Heart left ventricle (tissue), 16 donors: ENCODE measurements at regions not wholly inside any gene's neighbourhood (a gene's known extent, or its start where the extent isn't known, plus 50 kb on each side); places are given as distances from the start of the nearest gene placed in this dataset.

Source experiments
- ATAC-seq, 4 donors: fragments of 200-7000 bp; cut with Tn5 transposase; one replicate each; pipeline ENCODE4 v1.9.1; 2020 to 2022; ENCODE audit warnings: moderate library complexity in 4 of 4, mild to moderate bottlenecking in 3 of 4, moderate number of reproducible peaks in 1 of 4
- DNase-seq, 5 donors: peaks; one replicate each; pipeline ENCODE4 v3.0.0-alpha.2; 2020
- H3K27ac ChIP-seq, 12 donors: fragments of 200-600 bp; sonication (generic) in 4 of 12; one replicate each; pipeline versions ENCODE4 v1.5.0 to v1.8.0; 2016 to 2022; ENCODE audit warnings: mild to moderate bottlenecking in 2 of 12
- H3K27me3 ChIP-seq, 9 donors: fragments of 200-600 bp; sonication (generic) in 2 of 9; one replicate each; pipeline versions ENCODE4 v1.5.1 to v1.8.0; 2016 to 2022; ENCODE audit warnings: mild to moderate bottlenecking in 3 of 9
- H3K36me3 ChIP-seq, 9 donors: fragments of 200-600 bp; sonication (generic) in 2 of 9; one replicate each; pipeline versions ENCODE4 v1.5.0 to v1.8.0; 2018 to 2022; ENCODE audit warnings: mild to moderate bottlenecking in 2 of 9
- H3K4me1 ChIP-seq, 12 donors: fragments of 200-600 bp; sonication (generic) in 4 of 12; one replicate each; pipeline versions ENCODE4 v1.5.0 to v1.8.0; 2016 to 2022; ENCODE audit warnings: mild to moderate bottlenecking in 3 of 12
- H3K4me3 ChIP-seq, 12 donors: fragments of 200-600 bp; sonication (generic) in 4 of 12; one replicate each; pipeline versions ENCODE4 v1.5.0 to v1.8.0; 2017 to 2022; ENCODE audit warnings: mild to moderate bottlenecking in 9 of 12, moderate library complexity in 4 of 12
- H3K9me3 ChIP-seq, 12 donors: fragments of 200-600 bp; sonication (generic) in 4 of 12; one replicate each; pipeline versions ENCODE4 v1.5.0 to v1.8.0; 2016 to 2022; ENCODE audit warnings: mild to moderate bottlenecking in 1 of 12
- CTCF ChIP-seq, 12 donors: fragments of 200-600 bp; sonication (generic) in 4 of 12; IDR thresholded peaks; one replicate each; pipeline versions ENCODE4 v1.5.0 to v1.8.0; 2018 to 2022; ENCODE audit warnings: antibody characterized with exemption in 12 of 12, mild to moderate bottlenecking in 5 of 12
- POLR2A ChIP-seq, 2 donors: fragments of 450-650 bp; IDR thresholded peaks; one replicate each; pipeline ENCODE4 v1.6.1; 2017; ENCODE audit warnings: antibody characterized with exemption in 2 of 2, mild to moderate bottlenecking in 2 of 2, moderate library complexity in 2 of 2
- WGBS, 4 donors: extraction: QIAGEN DNeasy Blood & Tissue Kit in 2 of 4; methylation state at CpG; one replicate each; pipeline versions ENCODE4 v1.1.5 to v1.1.7; 2013 to 2018; 5-methylcytosine and 5-hydroxymethylcytosine counted together
- intact Hi-C, 10 donors: fragments of 100-400 bp; cut with DNase I; formaldehyde crosslinking; loops; one replicate each; pipeline versions ENCODE4 v1.11.1 to v1.14.2; 2022
- donor health status: ischemic (EF 13 %, LVEDD 7.1; RV severe dilation, severe dysfunction).
- donor health status: healthy with polysubstance abuse.
- donor health status: DM: no; HTN: yes; CAD: no.
- donor health status: DM: no; HTN: no; CAD: no.
- donor health status: ischemic (EF 25% LVEDD 6.9; RV normal size, moderate dysfunction).
- donor health status: ischemic (EF 25% LVEDD 5.7; RV mildly dilated, moderate dysfunction).
- donor health status: healthy.
- donor health status: DM: yes; HTN: yes; CAD: no.
- donor health status: ischemic (EF 35%, LVEDD 5.7; RV mildly dilated, moderate dysfunction).
- donor health status: nonischemic (EF 11% LVEDD 7.7; RV severe dilation, severe dysfunction).
- donor health status: DM: yes; HTN: yes; CAD: no.
- donor health status: PGD.
- donor health status: ischemic (EF 29% LVEDD 5.4; RV normal size, mild dysfunction).
- donor health status: nonischemic (EF 23%, LVEDD 6.1; RV moderate dilation, normal function).

- 70 to 81% (median 79%) methylated on average over 7 of the region's 7 CpGs for whole genome bisulfite sequencing, 4 donors
- ATAC-seq, result no peak
- Histone ChIP-seq H3K4me1 (no peaks in the 10 kb centered on the region), H3K36me3 (no peaks in the 10 kb centered on the region), H3K27me3 (no peaks in the 10 kb centered on the region), H3K9me3 (no peaks in the 10 kb centered on the region), H3K27ac (no peak overlapping the region), H3K4me3 (no peak overlapping the region)
- intact Hi-C loops, result no loop called here
- no peak for DNase-seq
- TF ChIP-seq CTCF (IDR thresholded peaks at IDR 0.05), result no peak
- no peak for TF ChIP-seq POLR2A (IDR thresholded peaks at IDR 0.05)
Observed at GRCh38 chr6:165031502-165031901, 277.9 kb downstream of the C6orf118 start.

DNA sequence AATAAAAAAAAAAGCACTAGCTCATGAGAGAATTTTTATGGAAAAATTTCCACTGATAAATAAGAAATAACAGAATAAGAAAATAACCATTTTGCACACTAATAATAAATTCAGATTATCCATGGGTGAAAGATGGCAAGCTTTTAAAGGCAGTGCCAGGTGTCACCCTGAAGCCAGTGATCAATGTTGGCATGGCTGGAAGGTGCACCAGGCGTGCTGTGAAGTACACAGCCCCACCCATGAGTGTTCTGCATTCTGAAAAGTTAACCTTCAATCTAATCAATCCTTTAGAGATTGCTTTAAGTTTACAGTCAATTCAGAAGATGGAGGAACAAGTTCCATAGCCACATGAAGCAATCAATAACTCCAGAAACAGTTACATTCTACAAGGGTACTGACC is 284.4 kb downstream of the C6orf118 start:
- H3K27ac ChIP-seq, result no peak overlapping the region
- no peak for TF ChIP-seq CTCF (IDR thresholded peaks at IDR 0.05)
- no peak for TF ChIP-seq POLR2A (IDR thresholded peaks at IDR 0.05)
- no peaks in the 10 kb centered on the region for H3K9me3 ChIP-seq
- 45 to 69% (median 65%) methylated on average over 1 of the region's 1 CpG for WGBS, 4 donors
- DNase-seq, result no peak
- H3K36me3 ChIP-seq, result no peaks in the 10 kb centered on the region
- no peaks in the 10 kb centered on the region for H3K4me1 ChIP-seq
- intact Hi-C loops, result no loop called here
- H3K4me3 ChIP-seq, result no peak overlapping the region
- H3K27me3 ChIP-seq, result peaks cover 0 to 8% (median 0%) of the 10 kb centered on the region in 9 donors
- ATAC-seq, result no peak

DNA sequence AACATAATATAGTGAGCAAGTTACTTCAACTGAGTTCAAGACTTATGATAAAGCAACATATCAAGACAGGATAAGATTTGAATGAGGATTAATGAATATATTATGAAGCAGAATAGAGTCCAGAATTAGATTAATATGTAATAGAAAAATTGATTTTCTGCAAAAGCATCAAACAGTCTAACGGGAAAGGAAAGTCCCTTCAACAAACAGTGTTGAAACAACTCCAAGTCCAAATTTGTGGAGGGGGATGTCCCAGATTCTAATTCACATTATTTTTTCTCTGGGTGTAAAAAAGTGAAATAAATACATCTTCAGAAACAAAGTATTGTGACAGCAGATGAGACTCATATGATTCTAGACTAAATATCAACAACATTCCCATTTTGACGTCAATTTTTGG is 289.7 kb downstream of the C6orf118 start:
- Histone ChIP-seq H3K4me1 (no peaks in the 10 kb centered on the region), H3K9me3 (no peaks in the 10 kb centered on the region), H3K4me3 (no peak overlapping the region), H3K27ac (no peak overlapping the region), H3K36me3 (no peaks in the 10 kb centered on the region), H3K27me3 (peaks cover 0 to 8% (median 0%) of the 10 kb centered on the region in 9 donors)
- intact Hi-C loops, result no loop called here
- TF ChIP-seq CTCF (IDR thresholded peaks at IDR 0.05) (no peak), POLR2A (IDR thresholded peaks at IDR 0.05) (no peak)
- DNase-seq, result no peak
- WGBS, 4 donors, result 76 to 90% (median 85%) methylated on average over 2 of the region's 2 CpGs
- ATAC-seq, result no peak

DNA sequence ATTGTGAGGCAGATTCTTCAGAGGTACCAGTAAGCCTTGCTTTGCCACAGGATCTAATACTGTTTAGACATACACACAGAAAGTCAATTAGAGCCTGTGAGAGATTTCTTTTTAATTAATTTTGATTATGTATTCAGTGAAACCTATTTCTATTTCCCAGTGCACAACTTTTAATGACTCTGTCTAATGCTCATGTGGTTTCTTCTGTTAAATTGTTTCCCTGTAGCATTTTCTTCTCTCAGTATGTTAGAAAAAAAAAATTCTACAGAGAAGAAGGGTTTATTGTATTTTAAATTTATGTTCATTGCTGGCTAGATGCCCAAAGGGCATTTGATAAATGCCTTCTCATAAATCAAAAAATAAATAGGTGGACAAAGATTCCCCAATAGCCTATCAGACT is 293.7 kb downstream of the C6orf118 start:
- TF ChIP-seq CTCF (IDR thresholded peaks at IDR 0.05) (no peak), POLR2A (IDR thresholded peaks at IDR 0.05) (no peak)
- Histone ChIP-seq H3K9me3 (no peaks in the 10 kb centered on the region), H3K4me1 (peaks cover 0 to 7% (median 0%) of the 10 kb centered on the region in 12 donors), H3K27me3 (peaks cover 0 to under 1% (median 0%) of the 10 kb centered on the region in 9 donors), H3K27ac (no peak overlapping the region), H3K4me3 (no peak overlapping the region), H3K36me3 (no peaks in the 10 kb centered on the region)
- ATAC-seq, result no peak
- no peak for DNase-seq
- intact Hi-C loops, result no loop called here
